Lower leg skin (tissue), 4 donors: ENCODE measurements at regions not wholly inside any gene's neighbourhood (a gene's known extent, or its start where the extent isn't known, plus 50 kb on each side); places are given as distances from the start of the nearest gene placed in this dataset.

ENCODE experiments used
- DNase-seq, 2 donors: peaks; one replicate each; pipeline ENCODE4 v3.0.0-alpha.2; 2019; ENCODE audit warnings: low spot score in 2 of 2
- H3K4me3 ChIP-seq: fragments of 200-600 bp; sonication (generic); 2 replicates; pipeline ENCODE4 v1.5.1; 2017; ENCODE audit warnings: mild to moderate bottlenecking, low read depth; ENCODE audit not compliant: poor library complexity, severe bottlenecking
- CTCF ChIP-seq, 3 donors: fragments of 450-650 bp; IDR thresholded peaks; one replicate each; pipeline ENCODE4 v1.5.1; 2016; ENCODE audit warnings: antibody characterized with exemption in 3 of 3, mild to moderate bottlenecking in 3 of 3, moderate library complexity in 2 of 3
- POLR2A ChIP-seq, 2 donors: fragments of 450-650 bp; IDR thresholded peaks; one replicate each; pipeline ENCODE4 v1.6.1; 2016 to 2017; ENCODE audit warnings: antibody characterized with exemption in 2 of 2, mild to moderate bottlenecking in 1 of 2, moderate library complexity in 1 of 2
- WGBS, 2 donors: methylation state at CpG; one replicate each; pipeline ENCODE4 v1.1.5; 2018; 5-methylcytosine and 5-hydroxymethylcytosine counted together
- intact Hi-C: fragments of 100-400 bp; cut with DNase I; formaldehyde crosslinking; loops from one replicate; pipeline ENCODE4 v1.15.0; 2023; ENCODE audit warnings: low total_unique reads

- no peak overlapping the region for H3K4me3 ChIP-seq
- no peak for TF ChIP-seq POLR2A (IDR thresholded peaks at IDR 0.05)
- TF ChIP-seq CTCF (IDR thresholded peaks at IDR 0.05) = no peak
- no peak for DNase-seq
- WGBS, 2 donors = 83 to 91% methylated on average over 4 to 8 of the region's 8 CpGs
- intact Hi-C loops = no loop called here
Measured at GRCh38 chr2:240347949-240348500, 87.4 kb upstream of the GPC1 start.

- H3K4me3 ChIP-seq = no peak overlapping the region
- TF ChIP-seq CTCF (IDR thresholded peaks at IDR 0.05) (no peak), POLR2A (IDR thresholded peaks at IDR 0.05) (no peak)
- intact Hi-C loops = no loop called here
- DNase-seq = no peak
- 73 to 82% methylated on average over 8 of the region's 8 CpGs for WGBS, 2 donors
Measured at GRCh38 chr2:240348522-240348921, 86.9 kb upstream of the GPC1 start.

GRCh38 chr2:240349133-240350005 is 86.1 kb upstream of the GPC1 start:
- H3K4me3 ChIP-seq = no peak overlapping the region
- DNase-seq = no peak
- intact Hi-C loops = no loop called here
- TF ChIP-seq CTCF (IDR thresholded peaks at IDR 0.05) (no peak), POLR2A (IDR thresholded peaks at IDR 0.05) (no peak)
- WGBS, 2 donors = 78 to 82% methylated on average over 27 to 29 of the region's 29 CpGs

GRCh38 chr2:240350006-240350355 is 85.5 kb upstream of the GPC1 start:
- intact Hi-C loops = no loop called here
- WGBS, 2 donors = 96 to 97% methylated on average over 8 of the region's 8 CpGs
- H3K4me3 ChIP-seq = no peak overlapping the region
- no peak for DNase-seq
- no peak for TF ChIP-seq CTCF (IDR thresholded peaks at IDR 0.05)
- TF ChIP-seq POLR2A (IDR thresholded peaks at IDR 0.05) = no peak

GRCh38 chr2:240350696-240351087 is 84.8 kb upstream of the GPC1 start:
- 45 to 62% methylated on average over 15 of the region's 15 CpGs for WGBS, 2 donors
- no peak for TF ChIP-seq POLR2A (IDR thresholded peaks at IDR 0.05)
- no peak for TF ChIP-seq CTCF (IDR thresholded peaks at IDR 0.05)
- DNase-seq = no peak
- intact Hi-C loops = no loop called here
- no peak overlapping the region for H3K4me3 ChIP-seq
